Gastroesophageal sphincter (tissue), 4 donors: ENCODE measurements at regions not wholly inside any gene's neighbourhood (a gene's known extent, or its start where the extent isn't known, plus 50 kb on each side); places are given as distances from the start of the nearest gene placed in this dataset.

Experiments used
- ATAC-seq: fragments of 150-250 bp; one replicate; pipeline ENCODE4 v1.9.1; 2016; ENCODE audit warnings: mild to moderate bottlenecking, moderate library complexity
- H3K27ac ChIP-seq, 4 donors: fragments of 200-600 bp; sonication (generic) in 3 of 4; 1 replicate in 3 of 4; 2 replicates in 1 of 4; pipeline ENCODE4 v1.5.1; 2016 to 2019
- H3K27me3 ChIP-seq: fragments of 200-600 bp; sonication (generic); one replicate; pipeline ENCODE4 v1.5.1; 2019
- H3K36me3 ChIP-seq, 2 donors: fragments of 200-600 bp; sonication (generic); one replicate each; pipeline ENCODE4 v1.5.1; 2019; ENCODE audit warnings: control low read depth in 1 of 2
- H3K4me1 ChIP-seq, 3 donors: fragments of 200-600 bp; sonication (generic); 1 replicate in 2 of 3; 2 replicates in 1 of 3; pipeline ENCODE4 v1.5.1; 2016 to 2019; ENCODE audit warnings: control low read depth in 2 of 3
- H3K4me3 ChIP-seq, 2 donors: fragments of 200-600 bp; sonication (generic); one replicate each; pipeline ENCODE4 v1.5.1; 2019; ENCODE audit warnings: mild to moderate bottlenecking in 1 of 2, moderate library complexity in 1 of 2
- H3K9me3 ChIP-seq, 3 donors: fragments of 200-600 bp; sonication (generic); one replicate each; pipeline ENCODE4 v1.5.1; 2017 to 2019; ENCODE audit warnings: control low read depth in 2 of 3
- CTCF ChIP-seq, 4 experiments: fragments of 200-600 bp in 2 of 4; fragments of 450-650 bp in 2 of 4; sonication (generic) in 1 of 4; IDR thresholded peaks; one replicate each; pipeline ENCODE4 v1.5.1; 2017 to 2019; ENCODE audit warnings: antibody characterized with exemption in 4 of 4, mild to moderate bottlenecking in 2 of 4, moderate library complexity in 2 of 4
- EP300 ChIP-seq: sonication (generic); formaldehyde crosslinking; IDR thresholded peaks from one replicate; pipeline ENCODE4 v1.6.1; 2017; ENCODE audit warnings: antibody characterized with exemption, mild to moderate bottlenecking
- POLR2A ChIP-seq, 2 donors: fragments of 450-650 bp; IDR thresholded peaks; one replicate each; pipeline ENCODE4 v1.6.1; 2017; ENCODE audit warnings: antibody characterized with exemption in 2 of 2, mild to moderate bottlenecking in 2 of 2, moderate library complexity in 1 of 2
- POLR2AphosphoS5 ChIP-seq: sonication (generic); formaldehyde crosslinking; IDR thresholded peaks from one replicate; pipeline ENCODE4 v1.6.1; 2017; ENCODE audit warnings: antibody characterized with exemption
- WGBS, 2 donors: methylation state at CpG; one replicate each; pipeline ENCODE4 v1.1.5; 2018; ENCODE audit warnings: low coverage in 1 of 2; 5-methylcytosine and 5-hydroxymethylcytosine counted together

GRCh38 chr6:87788141-87788540 is 86.1 kb upstream of the AKIRIN2 start:
- 86 to 96% methylated on average over 1 to 3 of the region's 3 CpGs for WGBS, 2 donors
- no peak overlapping the region for H3K27ac ChIP-seq
- TF ChIP-seq CTCF (IDR thresholded peaks at IDR 0.05), result no peak
- no peak for TF ChIP-seq POLR2AphosphoS5
- no peak for TF ChIP-seq POLR2A (IDR thresholded peaks at IDR 0.05)
- TF ChIP-seq EP300, result no peak
- H3K36me3 ChIP-seq, result no peaks in the 10 kb centered on the region
- H3K9me3 ChIP-seq, result no peaks in the 10 kb centered on the region
- no peaks in the 10 kb centered on the region for H3K4me1 ChIP-seq
- H3K4me3 ChIP-seq, result no peak overlapping the region
- no peak for ATAC-seq
- no peaks in the 10 kb centered on the region for H3K27me3 ChIP-seq

GRCh38 chr6:87785229-87785862 is 83.3 kb upstream of the AKIRIN2 start:
- Histone ChIP-seq H3K4me3 (no peak overlapping the region), H3K27me3 (no peaks in the 10 kb centered on the region), H3K9me3 (no peaks in the 10 kb centered on the region), H3K27ac (no peak overlapping the region), H3K36me3 (no peaks in the 10 kb centered on the region), H3K4me1 (no peaks in the 10 kb centered on the region)
- ATAC-seq, result no peak
- TF ChIP-seq POLR2A (IDR thresholded peaks at IDR 0.05) (no peak), CTCF (IDR thresholded peaks at IDR 0.05) (no peak), POLR2AphosphoS5 (no peak), EP300 (no peak)
- WGBS, 2 donors, result 60 to 100% methylated on average over 1 to 2 of the region's 2 CpGs

- H3K36me3 ChIP-seq, result no peaks in the 10 kb centered on the region
- no peaks in the 10 kb centered on the region for H3K27me3 ChIP-seq
- H3K4me1 ChIP-seq, result no peaks in the 10 kb centered on the region
- no peak for TF ChIP-seq CTCF (IDR thresholded peaks at IDR 0.05)
- no peak for ATAC-seq
- no peaks in the 10 kb centered on the region for H3K9me3 ChIP-seq
- H3K27ac ChIP-seq, result no peak overlapping the region
- H3K4me3 ChIP-seq, result no peak overlapping the region
- WGBS, 2 donors, result 58 to 83% methylated on average over 2 of the region's 2 CpGs
Measured at GRCh38 chr6:87784690-87785089, 82.7 kb upstream of the AKIRIN2 start.

- H3K9me3 ChIP-seq, result no peaks in the 10 kb centered on the region
- H3K27me3 ChIP-seq, result no peaks in the 10 kb centered on the region
- ATAC-seq, result no peak
- TF ChIP-seq EP300, result no peak
- H3K4me1 ChIP-seq, result no peaks in the 10 kb centered on the region
- no peaks in the 10 kb centered on the region for H3K36me3 ChIP-seq
- no peak overlapping the region for H3K27ac ChIP-seq
- no peak overlapping the region for H3K4me3 ChIP-seq
Measured at GRCh38 chr6:87784051-87784450, 82.0 kb upstream of the AKIRIN2 start.

- Histone ChIP-seq H3K4me1 (no peaks in the 10 kb centered on the region), H3K9me3 (no peaks in the 10 kb centered on the region), H3K36me3 (no peaks in the 10 kb centered on the region), H3K27me3 (no peaks in the 10 kb centered on the region), H3K4me3 (no peak overlapping the region), H3K27ac (no peak overlapping the region)
- no peak for ATAC-seq
- no peak for TF ChIP-seq POLR2AphosphoS5
- no peak for TF ChIP-seq EP300
- 92% methylated on average over 2 of the region's 2 CpGs; no CpG with 5 or more reads in 1 of the 2 donors for WGBS, 2 donors
Measured at GRCh38 chr6:87779542-87779941, 77.5 kb upstream of the AKIRIN2 start.

- WGBS, 2 donors, result 36 to 44% methylated on average over 6 of the region's 6 CpGs
- H3K27ac ChIP-seq, result no peak overlapping the region
- no peaks in the 10 kb centered on the region for H3K9me3 ChIP-seq
- H3K27me3 ChIP-seq, result no peaks in the 10 kb centered on the region
- peaks cover 0 to 17% (median 3%) of the 10 kb centered on the region in 3 donors for H3K4me1 ChIP-seq
- no peaks in the 10 kb centered on the region for H3K36me3 ChIP-seq
- no peak for ATAC-seq
- no peak overlapping the region for H3K4me3 ChIP-seq
- TF ChIP-seq CTCF (IDR thresholded peaks at IDR 0.05) (no peak), POLR2A (IDR thresholded peaks at IDR 0.05) (no peak)
Measured at GRCh38 chr6:87772597-87773530, 70.8 kb upstream of the AKIRIN2 start.
